SK-N-SH (cell line): ENCODE measurements at regions not wholly inside any gene's neighbourhood (a gene's known extent, or its start where the extent isn't known, plus 50 kb on each side); places are given as distances from the start of the nearest gene placed in this dataset.
A peak's percentile ranks its signal among the peaks of the same experiment; 100 is the strongest.

Experiments used
- CTCF ChIA-PET: fragments of 300-600, 350-600 bp; formaldehyde crosslinking; extraction: SDS; loops from one replicate; lab custom pipeline; 2021; lab: Yijun Ruan, JAX
- POLR2A ChIA-PET: fragments of 350-600 bp; sonication (Branson Sonifier 250); formaldehyde crosslinking; extraction: SDS; loops from one replicate; lab custom pipeline; 2020; ENCODE audit warnings: antibody characterized with exemption, inconsistent platforms; lab: Yijun Ruan, JAX
- DNase-seq: peaks from one replicate; pipeline ENCODE4 v3.0.0; 2012
- H2AFZ ChIP-seq: fragments of 200-600 bp; sonication (generic); 2 replicates; pipeline ENCODE4 v1.8.1; 2016; ENCODE audit warnings: antibody characterized with exemption, mild to moderate bottlenecking, low read depth
- H3F3A ChIP-seq: fragments of 200-600 bp; sonication (generic); replicated peaks from 2 replicates; pipeline ENCODE3; 2016; ENCODE audit warnings: antibody characterized with exemption, mild to moderate bottlenecking; ENCODE audit not compliant: insufficient read depth
- H3K27ac ChIP-seq, 2 experiments: fragments of 200-500 bp in 1 of 2; fragments of 200-600 bp in 1 of 2; sonication (Bioruptor generic) in 1 of 2; sonication (generic), shearing (Covaris generic) in 1 of 2; 2 replicates each; pipeline versions ENCODE4 v1.5.1 to v1.6.1; 2014 to 2016; ENCODE audit warnings: low read depth in 2 of 2, inconsistent platforms in 1 of 2, low read length in 1 of 2, mild to moderate bottlenecking in 1 of 2, mixed read lengths in 1 of 2
- H3K27me3 ChIP-seq: fragments of 200-600 bp; sonication (generic), shearing (Covaris generic); 2 replicates; pipeline ENCODE4 v1.6.1; 2016; ENCODE audit warnings: mixed run types; ENCODE audit not compliant: insufficient read depth
- H3K36me3 ChIP-seq, 2 experiments: fragments of 200-500 bp in 1 of 2; fragments of 200-600 bp in 1 of 2; sonication (Bioruptor generic) in 1 of 2; sonication (generic) in 1 of 2; replicated peaks in 1 of 2; 2 replicates each; pipeline versions ENCODE3 to v1.5.1; 2014 to 2016; ENCODE audit warnings: low read length in 1 of 2, mild to moderate bottlenecking in 1 of 2; ENCODE audit not compliant: insufficient read depth in 2 of 2, control insufficient read depth in 1 of 2
- H3K4me1 ChIP-seq, 2 experiments: fragments of 200-500 bp in 1 of 2; fragments of 200-600 bp in 1 of 2; sonication (Bioruptor generic) in 1 of 2; sonication (generic), shearing (Covaris generic) in 1 of 2; 2 replicates each; pipeline versions ENCODE4 v1.5.1 to v1.6.1; 2014 to 2016; ENCODE audit warnings: low read depth in 1 of 2, low read length in 1 of 2, mixed run types in 1 of 2; ENCODE audit not compliant: insufficient read depth in 2 of 2, control insufficient read depth in 1 of 2
- H3K4me2 ChIP-seq: fragments of 200-600 bp; sonication (generic), shearing (Covaris generic); 2 replicates; pipeline ENCODE4 v1.6.1; 2017; ENCODE audit warnings: mixed run types
- H3K4me3 ChIP-seq, 2 experiments: fragments of 200-500 bp in 1 of 2; fragments of 200-600 bp in 1 of 2; sonication (Bioruptor generic) in 1 of 2; sonication (generic), shearing (Covaris generic) in 1 of 2; 2 replicates each; pipeline versions ENCODE4 v1.5.1 to v1.8.1; 2014 to 2016; ENCODE audit warnings: low read depth in 2 of 2, inconsistent platforms in 1 of 2, low read length in 1 of 2, mild to moderate bottlenecking in 1 of 2, mixed read lengths in 1 of 2, moderate library complexity in 1 of 2
- H3K79me2 ChIP-seq: fragments of 200-600 bp; sonication (generic); 2 replicates; pipeline ENCODE4 v1.8.1; 2017; ENCODE audit warnings: mild to moderate bottlenecking; ENCODE audit not compliant: insufficient read depth
- H3K9ac ChIP-seq: fragments of 200-600 bp; sonication (generic); 2 replicates; pipeline ENCODE4 v1.6.1; 2017; ENCODE audit warnings: mixed run types
- H3K9me2 ChIP-seq: fragments of 200-600 bp; sonication (generic); 2 replicates; pipeline ENCODE4 v1.6.1; 2017; ENCODE audit warnings: mixed run types
- H3K9me3 ChIP-seq: fragments of 200-600 bp; sonication (generic); 2 replicates; pipeline ENCODE4 v1.6.1; 2017; ENCODE audit warnings: mixed run types, mild to moderate bottlenecking, moderate library complexity
- H4K20me1 ChIP-seq: fragments of 200-600 bp; sonication (generic); 2 replicates; pipeline ENCODE4 v1.6.1; 2017; ENCODE audit warnings: mild to moderate bottlenecking, mixed run types; ENCODE audit not compliant: insufficient read depth
- CHD2 ChIP-seq: fragments of 150-350 bp; IDR thresholded peaks from 2 replicates; pipeline ENCODE4 v1.6.1; 2018; ENCODE audit warnings: low read length; ENCODE audit not compliant: partially characterized antibody
- EP300 ChIP-seq, 2 experiments: IDR thresholded peaks; 2 replicates each; pipeline versions ENCODE4 v1.4.0 to v1.6.1; 2012; ENCODE audit warnings: borderline replicate concordance in 1 of 2, low read depth in 1 of 2, low read length in 1 of 2
- FOSL2 ChIP-seq: IDR thresholded peaks from 2 replicates; pipeline ENCODE4 v1.4.0; 2012; ENCODE audit warnings: low read depth, mild to moderate bottlenecking, moderate library complexity, borderline replicate concordance
- FOXJ3 ChIP-seq: sonication (generic); formaldehyde crosslinking; IDR thresholded peaks from 2 replicates; pipeline ENCODE4 v1.5.1; 2020; ENCODE audit warnings: mild to moderate bottlenecking, missing genetic modification reagents
- JUND ChIP-seq: IDR thresholded peaks from 2 replicates; pipeline ENCODE4 v1.4.0; 2012
- RFX5 ChIP-seq: IDR thresholded peaks from 2 replicates; pipeline ENCODE4 v1.6.1; 2012; ENCODE audit warnings: mild to moderate bottlenecking, improper control_type of control experiment, low read length
- RXRA ChIP-seq: IDR thresholded peaks from 2 replicates; pipeline ENCODE4 v1.4.0; 2012; ENCODE audit warnings: low read depth, mild to moderate bottlenecking, borderline replicate concordance
- TCF12 ChIP-seq: IDR thresholded peaks from 2 replicates; pipeline ENCODE4 v1.4.0; 2012
- TEAD4 ChIP-seq: IDR thresholded peaks from 2 replicates; pipeline ENCODE4 v1.4.0; 2012; ENCODE audit warnings: mild to moderate bottlenecking, borderline replicate concordance; ENCODE audit not compliant: insufficient read depth
- WGBS: methylation state at CpG from one replicate; pipeline ENCODE4 v1.1.6; 2017; ENCODE audit warnings: low lambda C conversion rate; 5-methylcytosine and 5-hydroxymethylcytosine counted together
- TF ChIP-seq, protein P1 (sequence below): fragments of 150-350 bp; IDR thresholded peaks from 2 replicates; pipeline ENCODE4 v1.6.1; 2017; ENCODE audit warnings: antibody characterized with exemption, low read length, low read depth, borderline replicate concordance
- TF ChIP-seq, protein P2 (sequence below): fragments of 200-600 bp; sonication (generic); IDR thresholded peaks from 2 replicates; pipeline ENCODE4 v1.6.1; 2017; ENCODE audit warnings: antibody characterized with exemption, mild to moderate bottlenecking, moderate library complexity
- TF ChIP-seq, protein P3 (sequence below): IDR thresholded peaks from 2 replicates; pipeline ENCODE4 v1.4.0; 2012; ENCODE audit warnings: low read depth

DNA sequence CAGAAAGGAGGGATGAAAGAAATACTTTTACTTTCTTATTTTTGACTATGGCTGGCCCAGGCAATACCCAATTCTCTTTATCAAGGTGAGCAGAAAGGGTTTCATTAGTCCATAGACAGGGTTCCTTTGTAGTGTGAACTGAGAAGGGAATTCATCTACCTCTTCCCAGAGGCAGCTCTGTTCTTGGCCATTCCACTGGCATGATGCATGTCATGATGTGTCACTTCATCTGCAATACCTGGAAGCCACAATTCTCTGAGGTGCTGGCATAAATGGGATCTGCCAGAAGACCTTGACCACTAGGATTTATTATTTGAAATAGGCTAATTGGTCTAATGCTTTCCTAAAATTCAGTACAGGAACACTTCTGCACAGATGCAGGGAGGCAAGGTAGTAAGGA, 542.8 kb downstream of the RFC3 start:
- TF ChIP-seq FOXJ3 (CRISPR knock-in tag) = no peak
- no peak for TF ChIP-seq RFX5
- no peak for TF ChIP-seq RXRA
- TF ChIP-seq JUND = no peak
- TF ChIP-seq, protein P1, sequence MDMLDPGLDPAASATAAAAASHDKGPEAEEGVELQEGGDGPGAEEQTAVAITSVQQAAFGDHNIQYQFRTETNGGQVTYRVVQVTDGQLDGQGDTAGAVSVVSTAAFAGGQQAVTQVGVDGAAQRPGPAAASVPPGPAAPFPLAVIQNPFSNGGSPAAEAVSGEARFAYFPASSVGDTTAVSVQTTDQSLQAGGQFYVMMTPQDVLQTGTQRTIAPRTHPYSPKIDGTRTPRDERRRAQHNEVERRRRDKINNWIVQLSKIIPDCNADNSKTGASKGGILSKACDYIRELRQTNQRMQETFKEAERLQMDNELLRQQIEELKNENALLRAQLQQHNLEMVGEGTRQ = no peak
- no peak for TF ChIP-seq CHD2
- TF ChIP-seq, protein P2, sequence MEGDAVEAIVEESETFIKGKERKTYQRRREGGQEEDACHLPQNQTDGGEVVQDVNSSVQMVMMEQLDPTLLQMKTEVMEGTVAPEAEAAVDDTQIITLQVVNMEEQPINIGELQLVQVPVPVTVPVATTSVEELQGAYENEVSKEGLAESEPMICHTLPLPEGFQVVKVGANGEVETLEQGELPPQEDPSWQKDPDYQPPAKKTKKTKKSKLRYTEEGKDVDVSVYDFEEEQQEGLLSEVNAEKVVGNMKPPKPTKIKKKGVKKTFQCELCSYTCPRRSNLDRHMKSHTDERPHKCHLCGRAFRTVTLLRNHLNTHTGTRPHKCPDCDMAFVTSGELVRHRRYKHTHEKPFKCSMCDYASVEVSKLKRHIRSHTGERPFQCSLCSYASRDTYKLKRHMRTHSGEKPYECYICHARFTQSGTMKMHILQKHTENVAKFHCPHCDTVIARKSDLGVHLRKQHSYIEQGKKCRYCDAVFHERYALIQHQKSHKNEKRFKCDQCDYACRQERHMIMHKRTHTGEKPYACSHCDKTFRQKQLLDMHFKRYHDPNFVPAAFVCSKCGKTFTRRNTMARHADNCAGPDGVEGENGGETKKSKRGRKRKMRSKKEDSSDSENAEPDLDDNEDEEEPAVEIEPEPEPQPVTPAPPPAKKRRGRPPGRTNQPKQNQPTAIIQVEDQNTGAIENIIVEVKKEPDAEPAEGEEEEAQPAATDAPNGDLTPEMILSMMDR = no peak
- TF ChIP-seq TEAD4 = no peak
- no peak overlapping the region for H3K4me3 ChIP-seq
- H3K9ac ChIP-seq = no peak overlapping the region

DNA sequence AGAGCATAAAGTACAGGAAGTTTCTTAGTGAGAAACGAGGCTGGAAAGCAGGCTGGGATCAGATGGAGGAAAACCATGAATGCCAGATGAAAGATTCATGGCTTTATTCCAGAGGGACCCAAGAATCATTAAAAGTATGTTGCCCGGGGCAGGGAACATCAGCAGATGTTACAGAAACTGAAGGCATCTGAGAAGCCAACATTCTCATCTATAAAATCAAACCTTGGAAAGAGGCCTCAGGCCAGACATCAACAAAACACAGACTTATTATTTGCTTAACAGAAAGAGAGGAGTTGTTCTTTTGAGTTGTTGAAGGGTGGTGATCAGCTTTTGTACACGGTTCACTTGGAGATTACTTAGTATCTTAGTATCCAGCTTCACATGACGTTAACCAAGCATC, 543.6 kb downstream of the RFC3 start:
- Histone ChIP-seq H3K9me2 (no peaks in the 10 kb centered on the region), H3K4me2 (no peak overlapping the region), H3K27ac (peak overlapping the region in 1 of 2 experiments; percentile 64; a peak in 2 of 4 replicates), H4K20me1 (no peaks in the 10 kb centered on the region), H3K9me3 (no peaks in the 10 kb centered on the region), H3K79me2 (no peaks in the 10 kb centered on the region), H3K9ac (no peak overlapping the region), H3F3A (peaks cover 25% of the 10 kb centered on the region), H3K36me3 (no peaks in the 10 kb centered on the region), H2AFZ (no peak overlapping the region), H3K4me1 (peaks cover 16 to 21% of the 10 kb centered on the region in 2 experiments; a peak in 3 of 4 replicates), H3K4me3 (no peak overlapping the region), H3K27me3 (no peaks in the 10 kb centered on the region)
- peak; percentile 17 for DNase-seq
- WGBS = 62% methylated on average over 4 of the region's 4 CpGs
- POLR2A ChIA-PET = no interaction called here
- CTCF ChIA-PET = no interaction called here
- TF ChIP-seq, protein P3, sequence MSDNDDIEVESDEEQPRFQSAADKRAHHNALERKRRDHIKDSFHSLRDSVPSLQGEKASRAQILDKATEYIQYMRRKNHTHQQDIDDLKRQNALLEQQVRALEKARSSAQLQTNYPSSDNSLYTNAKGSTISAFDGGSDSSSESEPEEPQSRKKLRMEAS = no peak
- TF ChIP-seq EP300 (IDR thresholded peaks at IDR 0.05; ENCODE audit: borderline replicate concordance in 1 of 2, low read depth in 1 of 2, low read length in 1 of 2) = peak in 1 of 2 experiments; percentile 11; a peak in 1 of 4 replicates
- TF ChIP-seq JUND = no peak
- TF ChIP-seq TEAD4 = no peak
- no peak for TF ChIP-seq FOSL2
- TF ChIP-seq TCF12 = peak; percentile 51

More for the DNA sequence above, 542.8 kb downstream of the RFC3 start:
- Histone ChIP-seq H4K20me1 (no peaks in the 10 kb centered on the region), H3K79me2 (no peaks in the 10 kb centered on the region), H3F3A (peaks cover 28% of the 10 kb centered on the region), H3K9me2 (no peaks in the 10 kb centered on the region), H3K4me2 (no peak overlapping the region), H2AFZ (no peak overlapping the region), H3K36me3 (no peaks in the 10 kb centered on the region), H3K27me3 (no peaks in the 10 kb centered on the region), H3K27ac (no peak overlapping the region; a peak in 1 of 4 replicates), H3K4me1 (peaks cover 16 to 25% of the 10 kb centered on the region in 2 experiments; a peak in 3 of 4 replicates), H3K9me3 (no peaks in the 10 kb centered on the region)
- CTCF ChIA-PET = no interaction called here
- POLR2A ChIA-PET = no interaction called here
- DNase-seq = no peak
